Testis (tissue), 2 donors: ENCODE measurements at regions not wholly inside any gene's neighbourhood (a gene's known extent, or its start where the extent isn't known, plus 50 kb on each side); places are given as distances from the start of the nearest gene placed in this dataset.
A peak's percentile ranks its signal among the peaks of the same experiment; 100 is the strongest.
"Not testable (repeated sequence)": the region's sequence is repeated elsewhere in the genome, so short reads cannot be mapped to it uniquely, and the experiment has no call there.

Source experiments
- DNase-seq: peaks from one replicate; pipeline ENCODE4 v3.0.0-alpha.2; 2019
- H3K27ac ChIP-seq, 2 donors: fragments of 200-600 bp; sonication (generic); one replicate each; pipeline ENCODE4 v1.5.1; 2019
- H3K27me3 ChIP-seq: fragments of 200-600 bp; sonication (generic); one replicate; pipeline ENCODE4 v1.5.1; 2019
- H3K36me3 ChIP-seq: fragments of 200-600 bp; sonication (generic); one replicate; pipeline ENCODE4 v1.5.1; 2017; ENCODE audit warnings: low read depth; ENCODE audit errors: missing control alignments
- H3K4me1 ChIP-seq: fragments of 200-600 bp; sonication (generic); one replicate; pipeline ENCODE4 v1.5.1; 2019
- H3K4me3 ChIP-seq, 2 donors: fragments of 200-600 bp; sonication (generic); one replicate each; pipeline ENCODE4 v1.5.1; 2017 to 2019
- H3K9me3 ChIP-seq: fragments of 200-600 bp; sonication (generic); one replicate; pipeline ENCODE4 v1.5.1; 2017
- CTCF ChIP-seq, 3 experiments: fragments of 450-650 bp in 2 of 3; fragments of 200-600 bp in 1 of 3; sonication (generic) in 1 of 3; IDR thresholded peaks; one replicate each; pipeline ENCODE4 v1.5.1; 2016 to 2019; ENCODE audit warnings: antibody characterized with exemption in 3 of 3, mild to moderate bottlenecking in 2 of 3, moderate library complexity in 1 of 3
- POLR2A ChIP-seq: fragments of 450-650 bp; IDR thresholded peaks from one replicate; pipeline ENCODE4 v1.6.1; 2017; ENCODE audit warnings: antibody characterized with exemption, mild to moderate bottlenecking, moderate library complexity
- WGBS, 2 donors: methylation state at CpG; one replicate each; pipeline ENCODE4 v1.1.5; 2018; 5-methylcytosine and 5-hydroxymethylcytosine counted together
- intact Hi-C: fragments of 100-400 bp; cut with DNase I; formaldehyde crosslinking; loops from one replicate; pipeline ENCODE4 v1.15.1; 2023; ENCODE audit warnings: low total_unique reads

DNA sequence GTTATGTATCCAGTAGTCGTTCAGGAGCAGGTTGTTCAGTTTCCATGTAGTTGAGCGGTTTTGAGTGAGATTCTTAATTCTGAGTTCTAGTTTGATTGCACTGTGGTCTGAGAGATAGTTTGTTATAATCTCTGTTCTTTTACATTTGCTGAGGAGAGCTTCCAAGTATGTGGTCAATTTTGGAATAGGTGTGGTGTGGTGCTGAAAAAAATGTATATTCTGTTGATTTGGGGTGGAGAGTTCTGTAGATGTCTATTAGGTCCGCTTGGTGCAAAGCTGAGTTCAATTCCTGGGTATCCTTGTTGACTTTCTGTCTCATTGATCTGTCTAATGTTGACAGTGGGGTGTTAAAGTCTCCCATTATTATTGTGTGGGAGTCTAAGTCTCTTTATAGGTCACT lies 68.6 kb upstream of the IZUMO1R start:
- DNase-seq, H3K36me3 ChIP-seq, H3K9me3 ChIP-seq, H3K4me3 ChIP-seq, H3K27ac ChIP-seq, intact Hi-C loops, H3K4me1 ChIP-seq, H3K27me3 ChIP-seq: not testable (repeated sequence)
- WGBS, 2 donors: 49 to 54% methylated on average over 3 of the region's 3 CpGs

DNA sequence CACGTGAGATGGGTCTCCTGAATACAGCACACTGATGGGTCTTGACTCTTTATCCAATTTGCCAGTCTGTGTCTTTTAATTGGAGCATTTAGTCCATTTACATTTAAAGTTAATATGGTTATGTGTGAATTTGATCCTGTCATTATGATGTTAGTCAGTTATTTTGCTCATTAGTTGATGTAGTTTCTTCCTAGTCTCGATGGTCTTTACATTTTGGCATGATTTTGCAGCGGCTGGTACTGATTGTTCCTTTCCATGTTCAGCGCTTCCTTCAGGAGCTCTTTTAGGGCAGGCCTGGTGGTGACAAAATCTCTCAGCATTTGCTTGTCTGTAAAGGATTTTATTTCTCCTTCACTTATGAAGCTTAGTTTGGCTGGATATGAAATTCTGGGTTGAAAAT lies 68.0 kb upstream of the IZUMO1R start:
- H3K4me1 ChIP-seq, H3K9me3 ChIP-seq, H3K4me3 ChIP-seq, H3K27ac ChIP-seq, intact Hi-C loops, H3K36me3 ChIP-seq, DNase-seq, H3K27me3 ChIP-seq: not testable (repeated sequence)
- 80 to 83% methylated on average over 4 of the region's 4 CpGs for WGBS, 2 donors

DNA sequence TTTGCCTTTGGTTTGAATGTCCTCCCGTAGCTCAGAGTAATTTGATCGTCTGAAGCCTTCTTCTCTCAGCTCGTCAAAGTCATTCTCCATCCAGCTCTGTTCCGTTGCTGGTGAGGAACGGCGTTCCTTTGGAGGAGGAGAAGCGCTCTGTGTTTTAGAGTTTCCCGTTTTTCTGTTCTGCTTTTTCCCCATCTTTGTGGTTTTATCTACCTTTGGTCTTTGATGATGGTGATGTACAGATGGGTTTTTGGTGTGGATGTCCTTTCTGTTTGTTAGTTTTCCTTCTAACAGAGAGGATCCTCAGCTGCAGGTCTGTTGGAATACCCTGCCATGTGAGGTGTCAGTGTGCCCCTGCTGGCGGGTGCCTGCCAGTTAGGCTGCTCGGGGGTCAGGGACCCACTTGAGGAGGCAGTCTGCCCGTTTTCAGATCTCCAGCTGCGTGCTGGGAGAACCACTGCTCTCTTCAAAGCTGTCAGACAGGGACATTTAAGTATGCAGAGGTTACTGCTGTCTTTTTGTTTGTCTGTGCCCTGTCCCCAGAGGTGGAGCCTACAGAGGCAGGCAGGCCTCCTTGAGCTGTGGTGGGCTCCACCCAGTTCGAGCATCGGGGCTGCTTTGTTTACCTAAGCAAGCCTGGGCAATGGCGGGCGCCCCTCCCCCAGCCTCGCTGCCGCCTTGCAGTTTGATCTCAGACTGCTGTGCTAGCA lies 66.8 kb upstream of the IZUMO1R start:
- peak; percentile 20 for DNase-seq
- H3K4me3 ChIP-seq, H3K4me1 ChIP-seq, H3K27ac ChIP-seq, H3K9me3 ChIP-seq, H3K27me3 ChIP-seq, H3K36me3 ChIP-seq, intact Hi-C loops: not testable (repeated sequence)
- WGBS, 2 donors: 75 to 79% methylated on average over 18 of the region's 18 CpGs

DNA sequence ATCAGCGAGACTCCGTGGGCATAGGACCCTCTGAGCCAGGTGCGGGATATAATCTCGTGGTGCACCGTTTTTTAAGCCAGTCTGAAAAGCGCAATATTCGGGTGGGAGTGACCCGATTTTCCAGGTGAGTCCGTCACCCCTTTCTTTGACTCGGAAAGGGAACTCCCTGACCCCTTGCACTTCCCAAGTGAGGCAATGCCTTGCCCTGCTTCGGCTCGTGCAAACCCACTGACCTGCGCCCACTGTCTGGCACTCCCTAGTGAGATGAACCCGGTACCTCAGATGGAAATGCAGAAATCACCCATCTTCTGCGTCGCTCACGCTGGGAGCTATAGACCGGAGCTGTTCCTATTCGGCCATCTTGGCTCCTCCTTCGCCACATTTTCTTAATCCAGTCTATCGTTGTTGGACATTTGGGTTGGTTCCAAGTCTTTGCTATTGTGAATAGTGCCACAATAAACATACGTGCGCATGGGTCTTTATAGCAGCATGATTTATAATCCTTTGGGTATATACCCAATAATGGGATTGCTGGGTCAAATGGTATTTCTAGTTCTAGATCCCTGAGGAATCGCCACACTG lies 66.1 kb upstream of the IZUMO1R start:
- H3K4me3 ChIP-seq, H3K4me1 ChIP-seq, H3K27me3 ChIP-seq, H3K36me3 ChIP-seq, H3K27ac ChIP-seq, H3K9me3 ChIP-seq, intact Hi-C loops: not testable (repeated sequence)
- peak; percentile 20 for DNase-seq
- 88 to 90% methylated on average over 24 of the region's 24 CpGs for WGBS, 2 donors

GRCh38 chr11:94238774-94239173 lies 65.6 kb upstream of the IZUMO1R start:
- H3K27ac ChIP-seq, intact Hi-C loops, H3K9me3 ChIP-seq, H3K4me3 ChIP-seq, H3K36me3 ChIP-seq, H3K4me1 ChIP-seq, DNase-seq, H3K27me3 ChIP-seq: not testable (repeated sequence)

DNA sequence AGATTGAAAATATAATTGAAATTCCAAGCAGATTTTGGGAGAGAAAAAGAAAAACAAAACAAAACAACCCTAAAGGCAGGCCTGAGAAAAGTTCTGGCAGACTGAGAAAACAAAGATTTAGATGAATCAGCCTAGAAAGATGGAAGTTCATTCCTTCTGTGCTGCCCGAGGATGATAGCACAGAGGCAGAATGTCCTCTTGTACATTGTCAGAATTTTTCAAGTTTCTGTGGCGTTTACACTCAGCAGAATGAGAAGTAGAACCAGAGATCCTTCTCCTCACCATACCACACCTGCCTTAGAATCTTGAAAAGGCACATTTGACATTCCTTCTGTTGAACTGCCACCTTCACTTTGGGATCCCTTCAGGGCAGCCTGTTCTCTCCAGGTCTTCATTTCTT lies 62.5 kb upstream of the IZUMO1R start:
- intact Hi-C loops: no loop called here
- H3K4me1 ChIP-seq: no peaks in the 10 kb centered on the region

More for the DNA sequence above, 62.5 kb upstream of the IZUMO1R start:
- Histone ChIP-seq H3K4me3 (no peak overlapping the region), H3K27me3 (no peaks in the 10 kb centered on the region), H3K27ac (no peak overlapping the region), H3K36me3 (no peaks in the 10 kb centered on the region), H3K9me3 (peaks cover 3% of the 10 kb centered on the region)
- TF ChIP-seq POLR2A (no peak), CTCF (IDR thresholded peaks at IDR 0.05) (no peak)
- WGBS, 2 donors: 36 to 38% methylated on average over 2 of the region's 2 CpGs
- no peak for DNase-seq
